Peyer's patch (tissue), 4 donors: ENCODE measurements at regions not wholly inside any gene's neighbourhood (a gene's known extent, or its start where the extent isn't known, plus 50 kb on each side); places are given as distances from the start of the nearest gene placed in this dataset.

Experiments used
- CTCF ChIP-seq, 6 experiments: fragments of 450-650 bp in 4 of 6; fragments of 200-600 bp in 2 of 6; sonication (generic) in 1 of 6; IDR thresholded peaks; one replicate each; pipeline ENCODE4 v1.5.1; 2017 to 2019; ENCODE audit warnings: antibody characterized with exemption in 6 of 6, mild to moderate bottlenecking in 3 of 6, moderate library complexity in 1 of 6
- POLR2A ChIP-seq, 2 donors: fragments of 450-650 bp; IDR thresholded peaks; one replicate each; pipeline ENCODE4 v1.5.1; 2017; ENCODE audit warnings: antibody characterized with exemption in 2 of 2, mild to moderate bottlenecking in 2 of 2, moderate library complexity in 2 of 2

GRCh38 chr1:187054862-187055757 is 226.4 kb downstream of the PLA2G4A start:
- TF ChIP-seq CTCF (IDR thresholded peaks at IDR 0.05) (no peak), POLR2A (IDR thresholded peaks at IDR 0.05) (no peak)
